Limb (tissue), 2 donors: ENCODE measurements at regions not wholly inside any gene's neighbourhood (a gene's known extent, or its start where the extent isn't known, plus 50 kb on each side); places are given as distances from the start of the nearest gene placed in this dataset.

Experiments
- DNase-seq, 2 donors: peaks; one replicate each; pipeline ENCODE4 v3.0.0-alpha.2; 2016; ENCODE audit errors: extremely low spot score in 2 of 2

DNA sequence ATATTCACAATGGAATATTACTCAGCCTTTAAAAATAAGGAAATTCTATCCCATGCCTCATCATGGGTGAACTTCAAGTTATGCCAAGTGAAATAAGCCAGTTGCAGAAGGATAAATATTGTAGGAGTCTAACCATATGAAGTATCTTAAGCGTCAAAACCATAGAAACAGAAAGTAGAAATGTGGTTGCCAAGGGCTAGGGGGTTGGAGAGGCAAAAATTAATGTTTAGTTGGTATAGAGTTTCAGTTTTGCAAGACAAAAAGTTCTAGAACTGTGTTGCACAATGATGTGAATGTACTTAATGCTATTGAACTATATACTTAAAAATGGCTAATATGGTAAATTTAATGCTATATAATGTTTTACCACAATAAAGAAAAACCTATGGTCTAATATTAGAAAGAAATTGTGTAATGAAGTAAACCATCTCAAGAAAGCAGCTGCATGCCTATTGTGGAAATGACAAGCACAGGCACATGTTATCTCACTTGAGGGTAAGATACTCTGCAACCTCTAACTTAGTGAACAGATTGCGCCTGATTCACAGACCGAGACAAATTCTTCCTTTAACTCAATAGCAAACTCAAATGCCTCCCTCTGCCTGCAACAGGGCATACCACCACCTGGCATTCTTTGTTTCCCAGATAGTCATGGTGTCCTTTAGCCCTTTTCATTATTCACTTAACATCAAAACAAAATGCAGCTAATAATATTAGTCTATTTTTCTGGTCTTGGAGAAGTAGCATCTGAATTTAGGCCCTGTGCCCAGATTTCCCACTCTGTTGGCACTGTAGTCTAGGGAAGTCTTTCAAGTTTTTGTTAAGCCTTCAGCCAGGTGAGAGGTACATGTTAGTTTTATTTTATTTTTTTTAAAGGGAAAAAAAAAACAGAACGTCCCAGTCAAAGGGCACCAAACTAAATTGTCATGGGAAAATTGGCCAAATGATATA is 80.2 kb upstream of the ACP3 start:
- DNase-seq, result no peak

DNA sequence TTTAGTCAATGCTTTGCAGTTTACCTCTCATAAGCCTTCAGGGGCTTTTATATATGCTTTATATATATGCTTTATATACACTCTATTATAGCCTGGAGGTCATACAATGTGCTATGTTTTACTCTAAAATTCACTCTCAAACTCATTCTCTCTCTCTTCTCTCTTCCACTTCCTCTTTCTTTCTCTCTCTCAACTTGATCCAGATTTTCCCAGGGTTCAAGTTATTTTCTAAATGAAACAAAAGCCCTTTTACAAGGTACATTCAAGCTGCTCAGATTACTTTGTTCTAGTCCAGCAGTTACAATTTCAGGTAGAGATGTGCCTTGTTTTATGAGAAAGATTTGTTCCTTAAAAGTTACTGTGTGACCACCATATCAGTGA is 79.6 kb upstream of the ACP3 start:
- DNase-seq, result no peak

DNA sequence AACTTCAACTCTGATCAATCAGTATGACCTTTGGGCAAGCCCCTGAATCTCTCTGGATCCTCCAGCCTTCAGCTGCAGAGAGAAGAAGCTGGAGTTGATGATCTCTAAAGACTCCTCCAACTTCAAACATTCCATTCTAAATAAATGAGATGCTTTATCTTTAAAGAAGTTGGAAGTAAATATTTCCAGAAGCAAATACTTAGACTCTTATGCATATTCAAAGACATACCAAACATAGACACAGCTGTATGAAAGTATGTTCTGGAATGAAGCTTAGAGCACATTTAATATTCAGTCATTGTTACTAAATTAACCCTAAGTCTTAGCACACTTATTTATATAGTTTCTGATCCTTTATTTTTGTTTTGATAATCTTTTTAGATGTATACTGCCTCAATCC is 77.6 kb upstream of the ACP3 start:
- no peak for DNase-seq

GRCh38 chr3:132241776-132242514 is 75.3 kb upstream of the ACP3 start:
- DNase-seq, result no peak

- DNase-seq, result no peak
Observed at GRCh38 chr3:132242790-132243189, 74.4 kb upstream of the ACP3 start.

DNA sequence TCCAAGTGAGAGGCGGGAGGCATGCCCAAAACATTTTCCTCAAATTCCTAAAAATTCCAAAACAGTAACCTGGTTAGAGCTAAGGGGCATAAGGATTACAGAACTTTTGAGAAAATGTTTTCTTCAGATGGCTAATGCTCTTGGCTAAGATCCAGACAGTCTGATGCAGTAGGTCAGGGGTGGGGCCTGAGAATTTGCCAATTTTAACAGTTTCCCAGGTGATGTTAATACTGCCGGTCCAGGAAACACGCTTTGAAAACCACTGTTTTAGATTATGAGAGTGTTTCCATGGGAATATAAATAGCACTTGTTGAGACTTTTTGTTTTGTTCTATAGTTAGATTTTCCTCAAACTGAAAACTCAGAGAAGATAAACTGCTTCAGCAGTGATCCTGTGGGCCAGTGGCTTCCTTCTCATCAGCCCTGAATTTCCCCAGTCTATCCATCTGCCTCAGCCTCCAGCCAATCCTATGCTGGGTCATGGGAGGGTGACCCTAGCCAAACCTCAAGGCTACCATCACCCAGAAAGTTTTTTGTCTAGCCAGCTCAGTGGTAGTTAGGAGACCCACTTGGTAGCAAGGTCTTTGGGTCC is 71.6 kb upstream of the ACP3 start:
- peak; percentile 41 to 51 for DNase-seq

GRCh38 chr3:132246212-132246611 is 71.0 kb upstream of the ACP3 start:
- DNase-seq, result no peak

GRCh38 chr3:132247211-132247610 is 70.0 kb upstream of the ACP3 start:
- no peak for DNase-seq

GRCh38 chr3:132248490-132248889 is 68.7 kb upstream of the ACP3 start:
- no peak for DNase-seq

DNA sequence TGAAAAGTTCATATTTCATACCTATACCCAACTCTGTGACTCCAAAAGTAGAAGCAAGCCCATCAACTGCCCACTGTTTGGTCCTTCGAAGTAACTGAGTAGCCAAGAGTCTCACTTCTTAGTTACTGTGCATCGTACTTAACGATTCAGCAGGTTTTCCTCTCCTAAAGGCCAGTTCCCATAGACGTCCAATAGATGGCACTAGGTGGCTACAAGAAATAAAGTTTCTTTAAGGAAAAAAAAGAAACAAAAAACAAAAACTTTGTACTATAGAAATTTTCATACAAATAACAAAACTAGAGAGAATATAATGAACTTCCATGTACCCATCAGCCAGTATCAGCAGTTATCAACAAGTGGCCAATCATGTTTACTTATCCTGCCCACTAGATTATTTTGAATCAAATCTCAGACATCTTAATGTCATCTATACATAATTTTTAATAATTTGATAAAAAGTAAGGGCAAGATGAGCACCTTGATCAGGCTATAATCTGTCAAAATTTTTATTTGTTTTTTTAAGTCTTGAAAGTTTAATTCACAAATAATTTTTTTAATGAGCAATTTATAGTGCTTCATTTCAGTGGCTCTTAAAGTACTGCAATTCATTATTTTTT is 63.8 kb upstream of the ACP3 start:
- DNase-seq, result peak; percentile 31 to 76

DNA sequence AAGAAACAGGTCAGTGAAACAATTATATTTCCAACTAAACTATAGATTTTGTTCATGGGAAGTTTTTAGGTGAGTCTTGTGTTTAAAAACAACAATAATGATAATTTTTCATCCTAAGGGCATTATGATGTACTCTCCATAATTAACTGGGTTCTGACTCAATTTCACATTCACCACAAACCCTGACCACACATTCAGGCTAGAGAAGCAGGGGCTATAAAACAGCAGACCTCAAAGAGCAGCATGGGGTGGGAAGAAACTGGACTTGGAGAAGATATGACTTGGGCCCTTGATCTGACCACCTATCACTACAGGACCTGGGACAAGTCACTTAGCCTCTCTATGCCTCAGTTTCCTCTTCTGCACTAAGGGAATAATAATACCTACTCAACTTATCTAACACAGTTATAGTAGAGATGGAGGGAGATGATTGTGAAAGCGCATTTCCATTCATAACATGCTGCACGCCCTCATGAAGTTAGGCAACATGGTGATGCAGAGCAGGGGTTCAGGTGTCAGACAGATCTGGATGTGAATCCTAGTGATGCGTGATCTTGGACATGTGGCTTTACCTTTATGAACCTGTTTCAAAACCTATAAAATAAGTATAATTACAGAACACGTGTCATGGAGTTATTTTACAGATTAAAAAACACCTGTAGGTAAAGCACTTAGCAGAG is 63.0 kb upstream of the ACP3 start:
- no peak for DNase-seq

- no peak for DNase-seq
Observed at GRCh38 chr3:132255041-132255745, 62.0 kb upstream of the ACP3 start.

DNA sequence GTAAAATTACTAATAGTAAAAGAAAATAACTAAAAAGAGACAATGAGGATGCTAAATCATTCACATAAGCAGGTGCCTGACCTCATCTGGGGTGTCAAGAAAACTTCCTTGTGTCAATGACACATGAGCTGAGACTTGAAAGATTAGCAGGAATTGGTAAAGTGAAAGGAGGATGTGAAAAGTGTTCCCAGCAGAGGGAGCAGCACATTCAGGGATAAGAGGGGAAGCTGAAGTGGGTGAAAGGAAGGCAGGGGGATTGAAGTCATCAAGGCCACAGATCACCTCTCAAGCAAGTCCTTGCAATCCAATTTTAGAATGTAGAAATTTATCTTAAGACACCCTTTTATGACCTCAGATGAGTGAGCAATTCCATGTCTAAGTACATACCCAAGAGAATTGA is 60.2 kb upstream of the ACP3 start:
- peak in 1 of 2 donors; percentile 37 for DNase-seq

DNA sequence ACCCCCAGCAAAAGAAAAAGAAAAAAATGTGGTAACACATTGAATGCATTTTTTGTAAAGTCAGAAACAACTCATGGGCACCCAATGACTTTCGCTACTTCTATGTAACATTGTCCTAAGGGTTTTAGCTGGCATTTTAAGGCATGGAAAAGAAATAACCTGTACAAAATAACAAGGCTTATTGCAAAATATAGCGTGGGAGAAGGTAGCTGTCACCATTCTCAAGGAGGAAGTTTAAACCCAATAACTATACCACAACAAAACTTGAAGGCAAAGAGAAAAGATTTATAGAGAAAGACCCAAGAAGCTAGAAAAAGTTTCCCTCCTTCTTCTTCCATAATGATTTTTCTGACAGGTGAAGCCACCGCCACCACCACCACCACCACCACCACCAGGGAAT is 55.7 kb upstream of the ACP3 start:
- DNase-seq, result no peak

GRCh38 chr3:132262305-132262704 is 54.9 kb upstream of the ACP3 start:
- no peak for DNase-seq

- DNase-seq, result no peak
Observed at GRCh38 chr3:132262956-132263355, 54.3 kb upstream of the ACP3 start.

- DNase-seq, result no peak
Observed at GRCh38 chr3:132265028-132265427, 52.2 kb upstream of the ACP3 start.

DNA sequence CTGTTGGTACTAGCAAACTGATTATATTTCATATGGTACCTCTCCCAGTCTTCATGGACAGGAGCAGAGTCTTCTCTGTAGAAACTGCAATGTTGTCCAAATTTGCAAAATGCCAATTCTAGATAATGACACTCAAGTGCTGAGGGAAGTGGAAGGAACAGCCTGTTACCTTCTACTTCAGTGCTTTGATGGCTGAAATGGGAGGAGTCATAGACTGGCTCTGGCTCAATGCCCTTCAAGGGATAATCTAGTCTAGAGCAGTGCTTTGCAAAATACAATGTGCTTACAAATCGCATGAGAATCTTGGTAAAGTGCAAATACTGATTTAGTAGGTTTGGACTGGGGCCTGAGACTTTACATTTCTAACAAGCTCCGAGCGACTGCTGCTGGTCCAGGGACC is 51.7 kb upstream of the ACP3 start:
- DNase-seq, result no peak

- no peak for DNase-seq
Observed at GRCh38 chr3:132267391-132267993, 49.7 kb upstream of the ACP3 start.
